SK-N-SH treated with all-trans-retinoic acid at 6 μM for 48 hours (cell line): ENCODE measurements at regions not wholly inside any gene's neighbourhood (a gene's known extent, or its start where the extent isn't known, plus 50 kb on each side); places are given as distances from the start of the nearest gene placed in this dataset.

ENCODE experiments used
- BACH2 ChIP-seq: fragments of 250-450 bp; sonication (Bioruptor Pico); IDR thresholded peaks from 2 replicates; pipeline ENCODE4 v1.9.0; 2021; ENCODE audit warnings: mild to moderate bottlenecking, borderline replicate concordance
- ESRRG ChIP-seq: fragments of 250-450 bp; sonication (Bioruptor Pico); IDR thresholded peaks from 2 replicates; pipeline ENCODE4 v1.6.1; 2021; ENCODE audit warnings: mild to moderate bottlenecking
- ISL1 ChIP-seq: fragments of 250-450 bp; sonication (Bioruptor Pico); IDR thresholded peaks from 2 replicates; pipeline ENCODE4 v2.1.2; 2022; ENCODE audit warnings: mild to moderate bottlenecking, moderate library complexity
- SNAI2 ChIP-seq: fragments of 250-450 bp; sonication (Bioruptor Pico); IDR thresholded peaks from 2 replicates; pipeline ENCODE4 v1.5.0; 2020; ENCODE audit warnings: mild to moderate bottlenecking, moderate library complexity
- TCF4 ChIP-seq: fragments of 250-450 bp; sonication (Bioruptor Pico); IDR thresholded peaks from 2 replicates; pipeline ENCODE4 v1.8.0; 2021; ENCODE audit warnings: mild to moderate bottlenecking, moderate library complexity, borderline replicate concordance
- ZC3H10 ChIP-seq: fragments of 250-450 bp; sonication (Bioruptor Pico); IDR thresholded peaks from 2 replicates; pipeline ENCODE4 v1.5.1; 2021; ENCODE audit warnings: mild to moderate bottlenecking, moderate library complexity
- ZFP3 ChIP-seq: fragments of 250-450 bp; sonication (Bioruptor Pico); IDR thresholded peaks from 2 replicates; pipeline ENCODE4 v1.5.0; 2020; ENCODE audit warnings: mild to moderate bottlenecking, moderate library complexity
- ZFP30 ChIP-seq: fragments of 450-650 bp; formaldehyde crosslinking; IDR thresholded peaks from 2 replicates; pipeline ENCODE4 v1.5.0; 2022; ENCODE audit warnings: mild to moderate bottlenecking, moderate library complexity
- ZNF565 ChIP-seq: fragments of 450-650 bp; formaldehyde crosslinking; conservative IDR thresholded peaks from 2 replicates; pipeline ENCODE4 v1.5.0; 2020; ENCODE audit warnings: low read depth, mild to moderate bottlenecking, moderate library complexity
- TF ChIP-seq, protein P1 (sequence below): fragments of 250-450 bp; sonication (Bioruptor Pico); IDR thresholded peaks from 2 replicates; pipeline ENCODE4 v1.5.1; 2020; ENCODE audit warnings: low read depth, mild to moderate bottlenecking, moderate library complexity
- TF ChIP-seq, protein P2 (sequence below): fragments of 250-450 bp; sonication (Bioruptor Pico); IDR thresholded peaks from 2 replicates; pipeline ENCODE4 v1.8.0; 2020; ENCODE audit warnings: mild to moderate bottlenecking, moderate library complexity, borderline replicate concordance
- TF ChIP-seq, protein P3 (sequence below): fragments of 250-450 bp; sonication (Bioruptor Pico); IDR thresholded peaks from 2 replicates; pipeline ENCODE4 v1.5.1; 2021; ENCODE audit warnings: mild to moderate bottlenecking, moderate library complexity

DNA sequence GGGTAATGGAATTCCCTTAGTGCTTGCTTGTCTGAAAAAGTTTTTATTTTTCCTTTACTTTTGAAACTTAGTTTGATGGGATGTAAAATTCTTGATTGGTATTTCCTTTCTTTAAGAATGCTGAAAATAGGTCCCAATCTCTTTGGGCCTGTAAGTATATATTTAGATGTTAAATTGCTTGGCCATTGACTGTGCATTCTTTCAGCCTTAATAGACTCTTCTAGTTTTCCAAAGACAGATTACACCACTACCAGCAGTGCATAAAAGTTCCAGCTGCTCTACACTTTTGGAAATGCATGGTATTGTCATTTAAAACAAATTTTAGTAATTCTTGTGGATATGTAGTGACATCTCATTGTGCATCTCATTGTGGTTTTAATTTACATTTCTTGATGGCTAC, 464.8 kb upstream of the USP24 start:
- TF ChIP-seq ZC3H10 (CRISPR knock-in tag) (no peak), ESRRG (no peak), ZFP30 (CRISPR knock-in tag) (no peak), ZFP3 (CRISPR knock-in tag) (no peak), SNAI2 (CRISPR knock-in tag) (no peak), TCF4 (CRISPR knock-in tag) (no peak), ISL1 (CRISPR knock-in tag) (no peak), BACH2 (CRISPR knock-in tag) (no peak), ZNF565 (CRISPR knock-in tag) (no peak)
- TF ChIP-seq, protein P1, sequence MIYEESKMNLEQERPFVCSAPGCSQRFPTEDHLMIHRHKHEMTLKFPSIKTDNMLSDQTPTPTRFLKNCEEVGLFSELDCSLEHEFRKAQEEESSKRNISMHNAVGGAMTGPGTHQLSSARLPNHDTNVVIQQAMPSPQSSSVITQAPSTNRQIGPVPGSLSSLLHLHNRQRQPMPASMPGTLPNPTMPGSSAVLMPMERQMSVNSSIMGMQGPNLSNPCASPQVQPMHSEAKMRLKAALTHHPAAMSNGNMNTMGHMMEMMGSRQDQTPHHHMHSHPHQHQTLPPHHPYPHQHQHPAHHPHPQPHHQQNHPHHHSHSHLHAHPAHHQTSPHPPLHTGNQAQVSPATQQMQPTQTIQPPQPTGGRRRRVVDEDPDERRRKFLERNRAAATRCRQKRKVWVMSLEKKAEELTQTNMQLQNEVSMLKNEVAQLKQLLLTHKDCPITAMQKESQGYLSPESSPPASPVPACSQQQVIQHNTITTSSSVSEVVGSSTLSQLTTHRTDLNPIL (CRISPR knock-in tag) = no peak
- TF ChIP-seq, protein P2, sequence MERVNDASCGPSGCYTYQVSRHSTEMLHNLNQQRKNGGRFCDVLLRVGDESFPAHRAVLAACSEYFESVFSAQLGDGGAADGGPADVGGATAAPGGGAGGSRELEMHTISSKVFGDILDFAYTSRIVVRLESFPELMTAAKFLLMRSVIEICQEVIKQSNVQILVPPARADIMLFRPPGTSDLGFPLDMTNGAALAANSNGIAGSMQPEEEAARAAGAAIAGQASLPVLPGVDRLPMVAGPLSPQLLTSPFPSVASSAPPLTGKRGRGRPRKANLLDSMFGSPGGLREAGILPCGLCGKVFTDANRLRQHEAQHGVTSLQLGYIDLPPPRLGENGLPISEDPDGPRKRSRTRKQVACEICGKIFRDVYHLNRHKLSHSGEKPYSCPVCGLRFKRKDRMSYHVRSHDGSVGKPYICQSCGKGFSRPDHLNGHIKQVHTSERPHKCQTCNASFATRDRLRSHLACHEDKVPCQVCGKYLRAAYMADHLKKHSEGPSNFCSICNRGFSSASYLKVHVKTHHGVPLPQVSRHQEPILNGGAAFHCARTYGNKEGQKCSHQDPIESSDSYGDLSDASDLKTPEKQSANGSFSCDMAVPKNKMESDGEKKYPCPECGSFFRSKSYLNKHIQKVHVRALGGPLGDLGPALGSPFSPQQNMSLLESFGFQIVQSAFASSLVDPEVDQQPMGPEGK = no peak
- TF ChIP-seq, protein P3, sequence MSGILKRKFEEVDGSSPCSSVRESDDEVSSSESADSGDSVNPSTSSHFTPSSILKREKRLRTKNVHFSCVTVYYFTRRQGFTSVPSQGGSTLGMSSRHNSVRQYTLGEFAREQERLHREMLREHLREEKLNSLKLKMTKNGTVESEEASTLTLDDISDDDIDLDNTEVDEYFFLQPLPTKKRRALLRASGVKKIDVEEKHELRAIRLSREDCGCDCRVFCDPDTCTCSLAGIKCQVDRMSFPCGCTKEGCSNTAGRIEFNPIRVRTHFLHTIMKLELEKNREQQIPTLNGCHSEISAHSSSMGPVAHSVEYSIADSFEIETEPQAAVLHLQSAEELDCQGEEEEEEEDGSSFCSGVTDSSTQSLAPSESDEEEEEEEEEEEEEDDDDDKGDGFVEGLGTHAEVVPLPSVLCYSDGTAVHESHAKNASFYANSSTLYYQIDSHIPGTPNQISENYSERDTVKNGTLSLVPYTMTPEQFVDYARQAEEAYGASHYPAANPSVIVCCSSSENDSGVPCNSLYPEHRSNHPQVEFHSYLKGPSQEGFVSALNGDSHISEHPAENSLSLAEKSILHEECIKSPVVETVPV (CRISPR knock-in tag) = no peak
